ENCODE measurements at regions not wholly inside any gene's neighbourhood (a gene's known extent, or its start where the extent isn't known, plus 50 kb on each side); places are given as distances from the start of the nearest gene placed in this dataset.

- no peak overlapping the region for H3K4me3 ChIP-seq
- no peaks in the 10 kb centered on the region for H3K9me3 ChIP-seq (ENCODE audit: insufficient read depth, low read depth)
- no peak overlapping the region for H2AFZ ChIP-seq
- H3K27me3 ChIP-seq (ENCODE audit: insufficient read depth, low read depth) = 0 out of 2 replicates have a peak, but pooled peaks cover 4% of the 10 kb centered on the region
- no peaks in the 10 kb centered on the region for H4K20me1 ChIP-seq (ENCODE audit: insufficient read depth)
- peak overlapping the region; percentile 50 for H3K4me2 ChIP-seq
- no peaks in the 10 kb centered on the region for H3K4me1 ChIP-seq (replicated peaks; ENCODE audit: insufficient read depth)
- BruUV-seq (replicated peaks) = no TSS peak
- no peak overlapping the region for H3K27ac ChIP-seq
- intact Hi-C loops (cut with micrococcal nuclease; ENCODE audit: unreplicated experiment) = loop anchor here (5.0 kb wide), 1 partner anchor 415 kb away; no protein-coding TSS in a partner anchor
- H3F3A ChIP-seq (ENCODE audit: insufficient read depth, low read depth) = no peaks in the 10 kb centered on the region
- DNase-seq = peak in 1 of 2 experiments; percentile 55
- H3K9me2 ChIP-seq (ENCODE audit: insufficient read depth) = no peaks in the 10 kb centered on the region
- no peak for TF ChIP-seq EZH2 (IDR thresholded peaks at IDR 0.05; ENCODE audit: low read depth)
- TF ChIP-seq, protein P1, sequence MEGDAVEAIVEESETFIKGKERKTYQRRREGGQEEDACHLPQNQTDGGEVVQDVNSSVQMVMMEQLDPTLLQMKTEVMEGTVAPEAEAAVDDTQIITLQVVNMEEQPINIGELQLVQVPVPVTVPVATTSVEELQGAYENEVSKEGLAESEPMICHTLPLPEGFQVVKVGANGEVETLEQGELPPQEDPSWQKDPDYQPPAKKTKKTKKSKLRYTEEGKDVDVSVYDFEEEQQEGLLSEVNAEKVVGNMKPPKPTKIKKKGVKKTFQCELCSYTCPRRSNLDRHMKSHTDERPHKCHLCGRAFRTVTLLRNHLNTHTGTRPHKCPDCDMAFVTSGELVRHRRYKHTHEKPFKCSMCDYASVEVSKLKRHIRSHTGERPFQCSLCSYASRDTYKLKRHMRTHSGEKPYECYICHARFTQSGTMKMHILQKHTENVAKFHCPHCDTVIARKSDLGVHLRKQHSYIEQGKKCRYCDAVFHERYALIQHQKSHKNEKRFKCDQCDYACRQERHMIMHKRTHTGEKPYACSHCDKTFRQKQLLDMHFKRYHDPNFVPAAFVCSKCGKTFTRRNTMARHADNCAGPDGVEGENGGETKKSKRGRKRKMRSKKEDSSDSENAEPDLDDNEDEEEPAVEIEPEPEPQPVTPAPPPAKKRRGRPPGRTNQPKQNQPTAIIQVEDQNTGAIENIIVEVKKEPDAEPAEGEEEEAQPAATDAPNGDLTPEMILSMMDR (conservative IDR thresholded peaks at IDR 0.05) = peak; percentile 80
- POLR2A ChIA-PET (ENCODE audit: unreplicated experiment) = no interaction called here
- CTCF ChIA-PET = interaction anchor here (0.8 kb wide), 1 partner anchor 64 kb away, joined by 3 read pairs; no protein-coding TSS in a partner anchor
- H3K79me2 ChIP-seq (ENCODE audit: low read depth) = no peaks in the 10 kb centered on the region
- no peaks in the 10 kb centered on the region for H3K36me3 ChIP-seq (ENCODE audit: low read depth)
Observed at GRCh38 chr9:117487555-117488175, 72.8 kb upstream of the ASTN2 start.

- intact Hi-C loops (cut with micrococcal nuclease; ENCODE audit: unreplicated experiment) = loop anchor here (5.0 kb wide), 1 partner anchor 414 kb away; no protein-coding TSS in a partner anchor
- POLR2A ChIA-PET (ENCODE audit: unreplicated experiment) = no interaction called here
- H3K79me2 ChIP-seq (ENCODE audit: low read depth) = no peaks in the 10 kb centered on the region
Observed at GRCh38 chr9:117486426-117486825, 71.6 kb upstream of the ASTN2 start.

DNA sequence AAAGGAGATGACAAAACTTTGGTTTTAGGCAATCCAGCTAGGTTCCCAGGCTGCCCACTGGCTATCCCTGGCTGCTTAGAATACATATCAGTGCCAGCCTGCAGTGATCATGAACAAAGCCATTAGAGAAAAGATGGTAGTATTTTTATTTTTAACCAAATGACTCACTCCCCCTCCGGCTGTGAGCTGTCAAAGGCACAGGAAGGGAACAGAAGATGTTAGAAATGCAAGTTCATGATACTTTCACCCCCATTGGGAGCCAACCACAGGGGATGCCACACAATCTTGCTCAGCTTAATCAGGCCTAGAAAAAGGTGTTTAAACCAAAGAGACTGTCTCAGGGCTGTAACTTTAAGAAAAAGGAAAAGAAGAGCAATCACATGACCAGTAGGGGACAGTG lies 70.3 kb upstream of the ASTN2 start:
- Histone ChIP-seq H3K4me1 (replicated peaks; ENCODE audit: insufficient read depth) (no peaks in the 10 kb centered on the region), H4K20me1 (ENCODE audit: insufficient read depth) (no peaks in the 10 kb centered on the region), H3K79me2 (ENCODE audit: low read depth) (no peaks in the 10 kb centered on the region), H3K9me2 (ENCODE audit: insufficient read depth) (no peaks in the 10 kb centered on the region), H2AFZ (no peak overlapping the region), H3K9me3 (ENCODE audit: insufficient read depth, low read depth) (no peaks in the 10 kb centered on the region), H3K4me3 (no peak overlapping the region), H3K4me2 (no peak overlapping the region), H3K27me3 (ENCODE audit: insufficient read depth, low read depth) (0 out of 2 replicates have a peak, but pooled peaks cover 3% of the 10 kb centered on the region), H3K27ac (no peak overlapping the region), H3K36me3 (ENCODE audit: low read depth) (no peaks in the 10 kb centered on the region), H3F3A (ENCODE audit: insufficient read depth, low read depth) (no peaks in the 10 kb centered on the region)
- CTCF ChIA-PET = no interaction called here
- POLR2A ChIA-PET (ENCODE audit: unreplicated experiment) = no interaction called here
- BruUV-seq (replicated peaks) = no TSS peak
- no peak for DNase-seq
- intact Hi-C loops (cut with micrococcal nuclease; ENCODE audit: unreplicated experiment) = loop anchor here (5.0 kb wide), 1 partner anchor 413 kb away; no protein-coding TSS in a partner anchor
- TF ChIP-seq EZH2 (IDR thresholded peaks at IDR 0.05; ENCODE audit: low read depth) = no peak

More at GRCh38 chr9:117486426-117486825, 71.6 kb upstream of the ASTN2 start:
- H3K27ac ChIP-seq = no peak overlapping the region
- no peaks in the 10 kb centered on the region for H4K20me1 ChIP-seq (ENCODE audit: insufficient read depth)
- no peak for DNase-seq
- no TSS peak for BruUV-seq (replicated peaks)
- CTCF ChIA-PET = no interaction called here
- no peak for TF ChIP-seq EZH2 (IDR thresholded peaks at IDR 0.05; ENCODE audit: low read depth)
- TF ChIP-seq, protein P1 (conservative IDR thresholded peaks at IDR 0.05) = no peak
- 0 out of 2 replicates have a peak, but pooled peaks cover 4% of the 10 kb centered on the region for H3K27me3 ChIP-seq (ENCODE audit: insufficient read depth, low read depth)
- no peaks in the 10 kb centered on the region for H3K4me1 ChIP-seq (replicated peaks; ENCODE audit: insufficient read depth)
- H3F3A ChIP-seq (ENCODE audit: insufficient read depth, low read depth) = no peaks in the 10 kb centered on the region
- no peaks in the 10 kb centered on the region for H3K9me2 ChIP-seq (ENCODE audit: insufficient read depth)
- H3K4me3 ChIP-seq = no peak overlapping the region
- no peak overlapping the region for H2AFZ ChIP-seq
- no peaks in the 10 kb centered on the region for H3K36me3 ChIP-seq (ENCODE audit: low read depth)
- no peak overlapping the region for H3K4me2 ChIP-seq
- H3K9me3 ChIP-seq (ENCODE audit: insufficient read depth, low read depth) = no peaks in the 10 kb centered on the region
